Activated CD8-positive, alpha-beta memory T cell treated with anti-CD3 and anti-CD28 coated beads, Interleukin-2, amount 10 ng/mL, durations not matched to agents 7 days and 5 days (primary cell): ENCODE measurements at regions not wholly inside any gene's neighbourhood (a gene's known extent, or its start where the extent isn't known, plus 50 kb on each side); places are given as distances from the start of the nearest gene placed in this dataset.

Source experiments
- ATAC-seq: fragments of 150-1000 bp; cut with Tn5 transposase; one replicate; pipeline ENCODE4 v1.10.0; 2021; ENCODE audit warnings: moderate library complexity
- CTCF ChIA-PET: fragments of 350-600 bp; sonication (Branson Sonifier 250); formaldehyde crosslinking; loops from one replicate; lab custom pipeline; 2021; ENCODE audit warnings: antibody characterized with exemption; lab: Charles Lee
- DNase-seq: peaks from one replicate; pipeline ENCODE4 v3.0.0-alpha.2; 2020
- H3K27ac Mint-ChIP-seq: one replicate; pipeline ENCODE4 v1.8.0; 2021; ENCODE audit warnings: mild to moderate bottlenecking, mixed read lengths
- H3K27me3 Mint-ChIP-seq: one replicate; pipeline ENCODE4 v1.8.0; 2021; ENCODE audit warnings: mixed read lengths
- H3K36me3 Mint-ChIP-seq: one replicate; pipeline ENCODE4 v1.8.0; 2021; ENCODE audit warnings: mild to moderate bottlenecking, mixed read lengths
- H3K4me1 Mint-ChIP-seq: one replicate; pipeline ENCODE4 v1.8.0; 2021; ENCODE audit warnings: mixed read lengths
- H3K4me3 Mint-ChIP-seq: one replicate; pipeline ENCODE4 v1.8.0; 2021; ENCODE audit warnings: mild to moderate bottlenecking, moderate library complexity, mixed read lengths
- H3K9me3 Mint-ChIP-seq: one replicate; pipeline ENCODE4 v1.8.0; 2022; ENCODE audit warnings: low read depth, mixed read lengths

DNA sequence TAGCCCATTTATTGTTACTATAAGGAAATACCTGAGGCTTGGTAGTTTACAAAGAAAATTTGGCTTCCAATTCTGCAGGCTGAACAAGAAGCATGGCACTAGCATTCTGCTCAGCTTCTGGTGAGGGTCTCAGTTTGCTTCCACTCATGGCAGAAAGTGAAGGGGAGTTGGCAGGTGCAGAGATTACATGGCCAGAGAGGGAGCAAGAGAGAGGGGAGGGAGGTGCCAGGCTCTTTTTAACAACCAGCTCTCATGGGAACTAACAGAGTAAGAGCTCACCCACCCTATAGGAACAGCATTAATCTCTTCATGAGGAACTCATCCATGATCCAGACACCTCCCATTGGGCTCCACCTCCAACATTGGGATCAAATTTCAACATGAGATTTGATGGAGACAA, 437.9 kb downstream of the CHL1 start:
- ATAC-seq (no peak), DNase-seq (no peak)
- CTCF ChIA-PET = no interaction called here
- Mint-ChIP-seq H3K36me3 (no peaks in the 10 kb centered on the region), H3K4me3 (no peak overlapping the region), H3K27ac (no peak overlapping the region), H3K27me3 (no peaks in the 10 kb centered on the region), H3K9me3 (no peaks in the 10 kb centered on the region), H3K4me1 (no peaks in the 10 kb centered on the region)

DNA sequence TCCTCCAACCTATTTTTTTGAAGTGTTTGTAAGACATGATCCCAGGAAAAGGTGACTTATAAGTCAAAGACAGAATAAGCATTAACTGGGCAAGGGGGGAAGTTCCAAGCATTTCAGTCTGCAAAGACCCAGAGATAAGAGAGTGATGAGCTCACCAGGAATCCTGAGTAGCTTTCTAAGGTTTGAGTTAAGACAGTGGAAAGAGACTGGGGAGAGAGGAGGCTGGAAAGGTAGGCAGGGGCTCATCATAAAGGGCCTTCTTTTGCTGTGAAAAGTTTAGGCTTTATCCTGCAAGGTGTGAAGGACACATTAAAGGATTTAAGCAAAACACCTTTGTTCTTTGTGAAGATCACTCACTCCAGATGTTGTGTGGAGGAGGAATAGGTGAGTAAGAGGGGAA, 438.8 kb downstream of the CHL1 start:
- no peak for DNase-seq
- no peak overlapping the region for H3K27ac Mint-ChIP-seq
- no peaks in the 10 kb centered on the region for H3K9me3 Mint-ChIP-seq
- no peaks in the 10 kb centered on the region for H3K4me1 Mint-ChIP-seq
- H3K27me3 Mint-ChIP-seq = no peaks in the 10 kb centered on the region
- CTCF ChIA-PET = no interaction called here
- ATAC-seq = no peak
- H3K4me3 Mint-ChIP-seq = no peak overlapping the region
- H3K36me3 Mint-ChIP-seq = no peaks in the 10 kb centered on the region

DNA sequence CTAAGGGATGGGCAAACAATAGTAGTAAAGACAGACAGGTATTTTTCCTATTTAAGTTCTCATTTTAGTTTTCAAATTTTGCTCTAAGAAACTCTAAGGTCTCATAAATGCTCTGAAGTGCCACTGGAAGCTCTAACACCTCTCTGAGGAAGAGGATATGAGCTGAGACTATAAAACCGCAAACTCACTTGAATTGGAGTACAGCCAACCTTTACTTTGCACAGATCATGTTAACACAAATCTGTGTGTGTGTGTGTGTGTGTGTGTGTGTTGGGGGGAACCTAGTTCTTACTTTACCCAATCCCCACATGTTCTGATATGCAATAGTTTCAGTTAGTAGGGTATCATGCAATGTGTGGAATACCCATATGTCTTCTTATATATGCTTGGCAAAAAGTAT, 446.8 kb downstream of the CHL1 start:
- Mint-ChIP-seq H3K4me1 (no peaks in the 10 kb centered on the region), H3K9me3 (no peaks in the 10 kb centered on the region), H3K27ac (no peak overlapping the region)

DNA sequence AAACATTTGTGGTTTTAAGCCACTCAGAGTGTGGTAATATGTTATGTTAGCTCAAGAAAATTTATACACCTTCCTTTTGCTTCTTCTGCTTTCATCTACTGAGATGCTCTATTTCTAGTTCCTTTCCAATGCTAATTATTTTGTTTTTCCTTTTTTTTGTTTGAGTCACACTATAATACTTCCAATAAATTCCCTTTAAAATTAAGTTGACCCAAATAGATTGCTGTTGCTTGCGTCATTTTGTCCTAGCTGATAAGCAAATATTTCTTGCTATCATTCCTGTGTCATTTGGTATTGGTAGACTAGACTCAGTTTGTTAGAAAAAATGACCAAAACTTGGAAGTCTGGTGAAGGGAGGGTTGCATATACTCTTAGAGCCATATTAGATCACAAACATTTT, 437.0 kb upstream of the CNTN6 start:
- ATAC-seq (no peak), DNase-seq (no peak)
- no peak overlapping the region for H3K4me3 Mint-ChIP-seq
- H3K4me1 Mint-ChIP-seq = no peaks in the 10 kb centered on the region
- no peaks in the 10 kb centered on the region for H3K36me3 Mint-ChIP-seq
- no peak overlapping the region for H3K27ac Mint-ChIP-seq
- H3K9me3 Mint-ChIP-seq = peaks cover 7% of the 10 kb centered on the region
- CTCF ChIA-PET = no interaction called here
- H3K27me3 Mint-ChIP-seq = no peaks in the 10 kb centered on the region

More for the DNA sequence above, 446.8 kb downstream of the CHL1 start:
- Mint-ChIP-seq H3K36me3 (no peaks in the 10 kb centered on the region), H3K4me3 (no peak overlapping the region), H3K27me3 (no peaks in the 10 kb centered on the region)
- CTCF ChIA-PET = no interaction called here
- no peak for ATAC-seq
- DNase-seq = no peak

DNA sequence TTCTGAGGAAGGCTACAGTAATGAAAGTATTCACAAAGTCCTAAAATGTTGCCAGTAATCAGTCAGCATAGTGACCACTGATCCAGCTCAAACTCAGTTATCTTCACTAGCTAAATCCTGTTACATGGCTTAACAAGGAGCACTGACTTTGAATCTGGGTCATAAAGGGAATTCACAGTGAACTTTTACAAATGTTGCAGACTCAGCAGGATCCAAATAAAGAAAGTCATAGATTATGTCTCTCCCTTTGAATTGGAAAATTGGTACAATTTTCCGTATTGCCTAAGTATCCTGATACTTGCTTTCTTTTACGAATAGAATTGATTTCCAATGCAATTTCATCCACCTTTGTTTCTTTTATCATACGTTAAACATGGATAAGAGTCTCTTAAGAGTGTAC, 431.5 kb upstream of the CNTN6 start:
- CTCF ChIA-PET = no interaction called here
- H3K4me3 Mint-ChIP-seq = no peak overlapping the region
- ATAC-seq = no peak
- H3K36me3 Mint-ChIP-seq = no peaks in the 10 kb centered on the region
- no peak for DNase-seq
- no peaks in the 10 kb centered on the region for H3K27me3 Mint-ChIP-seq
- H3K9me3 Mint-ChIP-seq = peaks cover 7% of the 10 kb centered on the region
- H3K4me1 Mint-ChIP-seq = no peaks in the 10 kb centered on the region
- no peak overlapping the region for H3K27ac Mint-ChIP-seq

DNA sequence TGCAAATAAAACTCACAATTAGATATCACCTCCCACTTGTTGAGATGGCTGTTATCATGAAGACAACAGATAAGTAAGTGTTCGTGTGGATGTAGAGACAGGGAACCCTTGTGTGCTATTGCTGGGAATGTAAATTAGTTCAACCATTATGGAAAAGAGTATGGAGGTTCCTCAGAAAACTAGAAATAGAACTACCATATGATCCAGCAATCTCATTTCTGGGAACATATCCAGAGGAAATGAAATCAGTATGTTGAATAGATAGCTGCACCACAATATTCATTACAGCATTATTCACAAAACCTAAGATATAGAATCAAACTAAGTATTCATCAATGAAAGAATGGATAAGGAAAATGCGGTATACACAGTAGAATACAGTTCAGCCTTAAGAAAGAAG, 418.7 kb upstream of the CNTN6 start:
- Mint-ChIP-seq H3K9me3 (peaks cover 9% of the 10 kb centered on the region), H3K27me3 (no peaks in the 10 kb centered on the region), H3K36me3 (no peaks in the 10 kb centered on the region), H3K4me3 (no peak overlapping the region), H3K4me1 (no peaks in the 10 kb centered on the region), H3K27ac (no peak overlapping the region)
- no peak for ATAC-seq
- DNase-seq = no peak
- CTCF ChIA-PET = no interaction called here

DNA sequence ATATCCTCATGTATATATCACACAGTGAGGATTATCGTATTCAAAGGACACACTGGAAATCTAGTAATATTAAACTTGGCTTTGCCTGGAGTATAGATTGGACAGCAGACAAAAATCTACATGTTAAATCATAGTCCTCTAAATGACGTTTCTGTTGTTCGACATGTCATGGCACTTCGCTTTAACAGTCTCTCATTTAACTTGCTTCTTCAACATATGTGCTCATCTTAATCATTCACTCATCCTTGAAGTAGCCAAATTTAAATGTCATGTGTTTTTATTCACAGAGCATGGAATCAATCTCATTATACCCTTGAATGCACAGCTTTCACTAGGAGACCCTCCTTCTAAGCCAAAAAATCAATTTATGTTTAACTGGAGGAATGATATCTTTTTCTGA, 417.0 kb upstream of the CNTN6 start:
- CTCF ChIA-PET = no interaction called here
- Mint-ChIP-seq H3K9me3 (peaks cover 11% of the 10 kb centered on the region), H3K27me3 (no peaks in the 10 kb centered on the region), H3K4me3 (no peak overlapping the region), H3K27ac (no peak overlapping the region), H3K4me1 (no peaks in the 10 kb centered on the region), H3K36me3 (no peaks in the 10 kb centered on the region)
- DNase-seq (no peak), ATAC-seq (no peak)

DNA sequence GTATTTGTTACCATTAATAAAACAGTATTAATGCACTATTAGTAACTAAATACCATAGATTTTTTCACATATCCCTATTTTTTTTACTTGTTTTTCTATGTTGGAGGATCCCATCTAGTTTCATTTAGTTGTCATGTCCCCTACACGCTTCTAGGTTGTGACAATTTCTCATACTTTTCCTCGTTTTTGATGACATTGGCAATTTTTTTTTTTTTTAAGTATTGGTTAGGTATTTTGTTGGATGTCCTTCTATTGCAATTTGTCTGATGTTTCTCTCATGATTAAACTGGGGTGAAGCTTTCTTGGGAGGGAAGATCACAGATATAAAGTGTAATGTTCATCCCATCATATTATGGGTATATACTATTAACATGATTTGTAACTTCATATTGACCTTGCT, 409.1 kb upstream of the CNTN6 start:
- DNase-seq = no peak
- no peaks in the 10 kb centered on the region for H3K27me3 Mint-ChIP-seq
- peaks cover 4% of the 10 kb centered on the region for H3K9me3 Mint-ChIP-seq
- H3K4me3 Mint-ChIP-seq = no peak overlapping the region
- no peak for ATAC-seq
- no peaks in the 10 kb centered on the region for H3K4me1 Mint-ChIP-seq
- CTCF ChIA-PET = no interaction called here
- H3K36me3 Mint-ChIP-seq = no peaks in the 10 kb centered on the region
- no peak overlapping the region for H3K27ac Mint-ChIP-seq

DNA sequence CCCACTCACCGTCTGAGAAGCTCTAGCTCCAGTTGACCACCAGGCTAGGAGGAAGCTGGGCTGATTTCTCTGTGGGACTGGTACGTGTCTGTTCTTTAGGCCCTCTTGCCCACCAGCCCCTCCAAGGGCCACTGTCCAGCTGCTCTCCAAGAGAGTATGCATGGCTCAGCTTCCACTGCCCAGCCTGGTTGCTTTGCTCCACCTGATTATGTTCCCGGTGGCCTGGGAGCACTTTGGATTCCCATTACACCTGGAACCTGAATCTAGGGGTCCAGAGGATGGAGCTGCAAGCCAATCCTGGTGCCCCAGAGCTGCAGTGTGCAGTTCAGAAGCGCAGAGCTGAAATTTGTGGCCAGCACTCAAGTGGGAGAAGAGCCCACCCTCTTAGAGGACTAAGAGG, 402.1 kb upstream of the CNTN6 start:
- Mint-ChIP-seq H3K4me3 (no peak overlapping the region), H3K27me3 (no peaks in the 10 kb centered on the region), H3K36me3 (no peaks in the 10 kb centered on the region), H3K4me1 (no peaks in the 10 kb centered on the region), H3K27ac (no peak overlapping the region), H3K9me3 (peaks cover 10% of the 10 kb centered on the region)
- DNase-seq (no peak), ATAC-seq (no peak)
- CTCF ChIA-PET = no interaction called here

DNA sequence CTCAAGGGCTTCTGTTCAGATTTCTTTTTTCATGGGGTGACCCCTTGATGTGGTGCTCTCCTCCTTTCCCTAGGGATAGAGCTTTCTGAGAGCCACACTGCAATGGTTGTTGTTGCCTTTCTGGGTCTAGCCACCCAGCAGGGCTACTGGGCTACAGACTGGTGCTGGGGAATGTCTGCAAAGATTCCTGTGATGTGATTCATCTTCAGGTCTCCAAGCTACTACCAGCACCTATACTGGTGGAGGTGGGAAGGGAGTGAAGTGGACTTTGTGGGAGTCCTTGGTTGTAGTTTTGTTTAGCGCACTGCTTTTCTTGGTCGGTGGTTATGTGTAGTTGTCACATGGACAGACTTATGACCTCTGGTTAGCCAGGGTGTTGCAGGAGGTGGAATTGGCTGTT, 392.3 kb upstream of the CNTN6 start:
- no peak overlapping the region for H3K27ac Mint-ChIP-seq
- H3K36me3 Mint-ChIP-seq = no peaks in the 10 kb centered on the region
- H3K4me1 Mint-ChIP-seq = no peaks in the 10 kb centered on the region
- DNase-seq (no peak), ATAC-seq (no peak)
- CTCF ChIA-PET = no interaction called here
- peaks cover 7% of the 10 kb centered on the region for H3K9me3 Mint-ChIP-seq
- H3K27me3 Mint-ChIP-seq = no peaks in the 10 kb centered on the region
- H3K4me3 Mint-ChIP-seq = no peak overlapping the region

DNA sequence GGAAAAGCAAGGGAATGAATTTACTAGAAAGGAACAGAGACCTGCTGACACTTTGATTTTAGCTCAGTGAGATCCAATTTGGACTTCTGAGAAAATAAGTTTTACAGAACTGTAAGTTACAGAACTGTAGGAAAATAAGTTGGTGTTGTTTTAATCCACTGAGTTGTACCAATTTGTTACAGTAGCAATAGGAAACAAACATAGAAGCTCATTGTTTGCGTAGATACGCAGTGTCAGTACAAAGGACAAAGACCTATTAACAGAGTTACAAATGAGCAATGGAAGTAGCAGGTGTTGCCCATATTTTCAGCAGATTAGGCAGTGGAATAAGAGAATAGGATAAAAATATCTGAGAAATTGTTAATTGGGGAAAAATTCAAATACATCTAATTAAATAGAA, 385.8 kb upstream of the CNTN6 start:
- DNase-seq = no peak
- Mint-ChIP-seq H3K36me3 (no peaks in the 10 kb centered on the region), H3K9me3 (peaks cover 6% of the 10 kb centered on the region), H3K27me3 (no peaks in the 10 kb centered on the region), H3K4me1 (no peaks in the 10 kb centered on the region), H3K27ac (no peak overlapping the region), H3K4me3 (no peak overlapping the region)
- CTCF ChIA-PET = no interaction called here
- ATAC-seq = no peak

DNA sequence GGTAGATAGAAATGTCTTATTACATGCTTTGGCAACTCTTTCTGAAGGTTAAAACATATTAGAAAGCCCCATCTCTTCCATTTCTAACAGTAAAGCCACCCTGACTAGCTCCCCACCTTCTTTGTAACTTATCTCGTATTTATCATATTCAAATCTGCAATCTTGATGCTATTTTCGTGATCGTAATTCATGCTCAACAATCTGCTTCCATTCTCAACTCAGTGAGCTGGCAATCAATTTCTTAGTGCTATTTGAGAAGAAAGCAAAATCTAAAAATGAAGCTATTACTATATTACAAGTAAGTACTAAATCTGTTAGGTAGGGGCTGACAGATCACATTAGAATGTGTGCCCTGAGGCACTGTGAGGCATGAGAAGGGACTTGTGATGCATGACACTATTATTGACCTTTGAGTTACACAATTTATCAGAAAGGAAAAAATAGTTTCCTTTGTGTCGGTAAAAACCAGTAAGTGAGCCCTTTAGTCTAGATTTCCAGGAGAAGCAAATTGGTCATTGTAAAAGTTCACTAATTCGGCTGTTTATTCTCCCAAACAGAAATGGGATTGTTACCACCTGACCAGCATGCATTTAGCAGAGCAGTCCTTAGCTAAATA, 379.7 kb upstream of the CNTN6 start:
- CTCF ChIA-PET = no interaction called here
- no peak overlapping the region for H3K27ac Mint-ChIP-seq
- H3K36me3 Mint-ChIP-seq = no peaks in the 10 kb centered on the region

DNA sequence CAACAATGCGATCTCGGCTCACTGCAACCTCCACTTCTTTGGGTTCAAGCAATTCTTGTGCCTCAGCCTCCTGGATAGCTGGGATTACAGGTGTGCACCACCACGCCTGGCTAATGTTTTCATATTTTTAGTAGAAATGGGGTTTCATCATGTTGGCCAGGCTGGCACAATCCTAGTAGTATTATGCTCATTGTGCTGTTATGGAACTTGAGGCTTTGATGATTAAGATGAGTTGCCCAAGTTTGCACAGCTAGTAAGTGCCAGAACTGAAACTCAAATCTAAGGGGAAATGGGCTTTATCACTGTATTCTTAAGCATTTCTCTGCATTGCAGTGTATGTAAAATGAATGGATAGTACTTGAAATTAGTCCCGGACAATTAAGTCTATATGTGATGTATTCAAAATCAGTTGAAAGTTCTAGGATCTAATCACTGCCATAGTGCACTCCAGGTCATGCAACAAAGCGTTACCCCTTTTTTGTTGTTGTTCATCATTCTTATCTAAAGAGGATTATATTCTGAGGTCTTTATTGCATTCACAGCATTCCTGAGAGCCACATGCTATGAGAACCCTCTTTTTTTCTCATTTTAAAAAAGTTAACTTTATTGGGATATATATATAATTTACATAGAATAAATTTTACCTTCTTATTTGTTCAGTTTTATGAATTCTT, 378.7 kb upstream of the CNTN6 start:
- Mint-ChIP-seq H3K27me3 (no peaks in the 10 kb centered on the region), H3K36me3 (no peaks in the 10 kb centered on the region), H3K27ac (no peak overlapping the region), H3K4me1 (no peaks in the 10 kb centered on the region), H3K9me3 (peaks cover 14% of the 10 kb centered on the region), H3K4me3 (no peak overlapping the region)
- DNase-seq = no peak
- no peak for ATAC-seq
- CTCF ChIA-PET = no interaction called here

More for the DNA sequence above, 379.7 kb upstream of the CNTN6 start:
- no peak for ATAC-seq
- DNase-seq = no peak
- Mint-ChIP-seq H3K4me3 (no peak overlapping the region), H3K27me3 (no peaks in the 10 kb centered on the region), H3K4me1 (no peaks in the 10 kb centered on the region), H3K9me3 (peaks cover 12% of the 10 kb centered on the region)

DNA sequence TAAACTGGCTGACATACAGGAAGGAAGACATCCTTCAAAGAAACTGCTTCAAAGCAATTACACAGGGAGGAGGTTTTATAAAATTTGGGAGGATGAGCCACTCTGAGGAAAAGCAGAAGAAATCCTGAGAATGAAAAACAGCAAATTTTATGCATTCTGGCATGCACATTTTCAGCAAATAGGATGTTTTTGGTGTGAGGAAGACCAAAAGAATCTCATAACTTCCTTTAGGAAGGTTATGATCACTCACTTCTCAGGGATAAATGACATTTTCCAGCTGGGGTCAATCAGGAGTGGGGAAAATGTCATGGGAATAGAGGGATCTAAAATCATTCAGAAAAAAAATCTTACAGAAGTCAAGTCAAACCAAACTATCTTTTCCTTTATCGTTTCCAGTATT, 371.7 kb upstream of the CNTN6 start:
- peaks cover 16% of the 10 kb centered on the region for H3K9me3 Mint-ChIP-seq
- CTCF ChIA-PET = no interaction called here
- DNase-seq = no peak
- H3K27ac Mint-ChIP-seq = no peak overlapping the region
- H3K27me3 Mint-ChIP-seq = no peaks in the 10 kb centered on the region
- no peak for ATAC-seq
- H3K4me1 Mint-ChIP-seq = no peaks in the 10 kb centered on the region
- no peaks in the 10 kb centered on the region for H3K36me3 Mint-ChIP-seq
- no peak overlapping the region for H3K4me3 Mint-ChIP-seq
